MCF 10A (cell line): ENCODE measurements at regions not wholly inside any gene's neighbourhood (a gene's known extent, or its start where the extent isn't known, plus 50 kb on each side); places are given as distances from the start of the nearest gene placed in this dataset.

Experiments
- BruUV-seq: library from RNA; stranded (reverse); fragments of 400-500 nt; replicated peaks from 2 replicates; lab custom pipeline; 2021; lab: Mats Ljungman, UMichigan
- CTCF ChIA-PET: fragments of 300-600 bp; sonication (Branson Sonifier 250); formaldehyde crosslinking; extraction: SDS; loops from one replicate; lab custom pipeline; 2021; ENCODE audit warnings: antibody characterized with exemption, inconsistent platforms; lab: Yijun Ruan, JAX
- POLR2A ChIA-PET: fragments of 300-600, 350-650 bp; sonication (Branson Sonifier 250); formaldehyde crosslinking; extraction: SDS; loops from one replicate; lab custom pipeline; 2020; ENCODE audit warnings: antibody characterized with exemption, inconsistent platforms; lab: Yijun Ruan, JAX
- DNase-seq: peaks from one replicate; pipeline ENCODE4 v3.0.0-alpha.2; 2018; ENCODE audit not compliant: unreplicated experiment
- H3K27ac Mint-ChIP-seq: one replicate; pipeline ENCODE4 v1.8.0; 2022; ENCODE audit warnings: mild to moderate bottlenecking, low read depth, mixed read lengths; ENCODE audit not compliant: unreplicated experiment
- H3K27me3 Mint-ChIP-seq: one replicate; pipeline ENCODE4 v1.8.0; 2022; ENCODE audit warnings: mixed read lengths; ENCODE audit not compliant: insufficient read depth, unreplicated experiment
- H3K36me3 Mint-ChIP-seq: one replicate; pipeline ENCODE4 v1.8.0; 2022; ENCODE audit warnings: mild to moderate bottlenecking, moderate library complexity, mixed read lengths; ENCODE audit not compliant: insufficient read depth, unreplicated experiment
- H3K4me1 Mint-ChIP-seq: one replicate; pipeline ENCODE4 v1.8.0; 2022; ENCODE audit warnings: mixed read lengths; ENCODE audit not compliant: insufficient read depth, unreplicated experiment
- H3K4me3 Mint-ChIP-seq: one replicate; pipeline ENCODE4 v1.8.0; 2022; ENCODE audit warnings: mild to moderate bottlenecking, moderate library complexity, mixed read lengths; ENCODE audit not compliant: unreplicated experiment
- H3K9me3 Mint-ChIP-seq: one replicate; pipeline ENCODE4 v1.8.0; 2022; ENCODE audit warnings: mixed read lengths; ENCODE audit not compliant: unreplicated experiment
- CTCF ChIP-seq: fragments of 200-600 bp; IDR thresholded peaks from one replicate; pipeline ENCODE4 v1.8.0; 2022; ENCODE audit warnings: antibody characterized with exemption, mild to moderate bottlenecking; ENCODE audit not compliant: unreplicated experiment
- intact Hi-C: fragments of 100-400 bp; cut with micrococcal nuclease; formaldehyde crosslinking; loops from 2 replicates; pipeline ENCODE4 v1.14.1; 2022

GRCh38 chr14:55926007-55926406 lies 192.2 kb upstream of the PELI2 start:
- DNase-seq: no peak
- no peak overlapping the region for H3K27ac Mint-ChIP-seq
- CTCF ChIA-PET: no interaction called here
- no peaks in the 10 kb centered on the region for H3K9me3 Mint-ChIP-seq
- no TSS peak for BruUV-seq
- no peak for TF ChIP-seq CTCF
- no peaks in the 10 kb centered on the region for H3K27me3 Mint-ChIP-seq
- intact Hi-C loops: no loop called here
- no peak overlapping the region for H3K4me3 Mint-ChIP-seq
- no peaks in the 10 kb centered on the region for H3K36me3 Mint-ChIP-seq
- H3K4me1 Mint-ChIP-seq: no peaks in the 10 kb centered on the region
- POLR2A ChIA-PET: no interaction called here

GRCh38 chr14:55927028-55927427 lies 191.2 kb upstream of the PELI2 start:
- ChIA-PET CTCF (no interaction called here), POLR2A (no interaction called here)
- Mint-ChIP-seq H3K27ac (no peak overlapping the region), H3K4me1 (no peaks in the 10 kb centered on the region), H3K36me3 (no peaks in the 10 kb centered on the region), H3K4me3 (no peak overlapping the region), H3K9me3 (no peaks in the 10 kb centered on the region), H3K27me3 (no peaks in the 10 kb centered on the region)
- no TSS peak for BruUV-seq
- no peak for TF ChIP-seq CTCF
- intact Hi-C loops: no loop called here
- no peak for DNase-seq

GRCh38 chr14:55928276-55928675 lies 189.9 kb upstream of the PELI2 start:
- Mint-ChIP-seq H3K36me3 (no peaks in the 10 kb centered on the region), H3K4me1 (no peaks in the 10 kb centered on the region)
- intact Hi-C loops: no loop called here

GRCh38 chr14:55929136-55929535 lies 189.1 kb upstream of the PELI2 start:
- no peak for DNase-seq
- intact Hi-C loops: no loop called here
- Mint-ChIP-seq H3K4me1 (no peaks in the 10 kb centered on the region), H3K9me3 (no peaks in the 10 kb centered on the region), H3K36me3 (no peaks in the 10 kb centered on the region), H3K27me3 (no peaks in the 10 kb centered on the region), H3K4me3 (no peak overlapping the region), H3K27ac (no peak overlapping the region)
- ChIA-PET POLR2A (interaction anchor here (0.6 to 1.1 kb wide), 2 partner anchors 9 to 57 kb away, joined by 3 to 5 read pairs; no protein-coding TSS in a partner anchor), CTCF (interaction anchor here (0.5 kb wide), 1 partner anchor 253 kb away, joined by 3 read pairs; no protein-coding TSS in a partner anchor)
- no TSS peak for BruUV-seq
- no peak for TF ChIP-seq CTCF

More at GRCh38 chr14:55928276-55928675, 189.9 kb upstream of the PELI2 start:
- H3K27me3 Mint-ChIP-seq: no peaks in the 10 kb centered on the region
- H3K4me3 Mint-ChIP-seq: no peak overlapping the region
- no peak overlapping the region for H3K27ac Mint-ChIP-seq
- TF ChIP-seq CTCF: no peak
- no peaks in the 10 kb centered on the region for H3K9me3 Mint-ChIP-seq
- CTCF ChIA-PET: no interaction called here
- POLR2A ChIA-PET: interaction anchor here (0.6 to 0.7 kb wide), 2 partner anchors 13 to 25 kb away, joined by 3 to 4 read pairs; no protein-coding TSS in a partner anchor
- no peak for DNase-seq
- BruUV-seq: no TSS peak
